OCI-LY1 (cell line): ENCODE measurements at regions not wholly inside any gene's neighbourhood (a gene's known extent, or its start where the extent isn't known, plus 50 kb on each side); places are given as distances from the start of the nearest gene placed in this dataset.

Source experiments
- H2AFZ ChIP-seq: fragments of 200-600 bp; sonication (generic), shearing (Covaris generic); 2 replicates; pipeline ENCODE4 v1.6.0; 2014; ENCODE audit warnings: antibody characterized with exemption, mild to moderate bottlenecking, low read length
- H3F3A ChIP-seq: fragments of 200-600 bp; sonication (generic), shearing (Covaris generic); 2 replicates; pipeline ENCODE4 v1.6.0; 2014; ENCODE audit warnings: mild to moderate bottlenecking, antibody characterized with exemption, low read length, moderate library complexity; ENCODE audit not compliant: insufficient read depth
- H3K27ac ChIP-seq: fragments of 200-600 bp; sonication (generic); 2 replicates; pipeline ENCODE4 v1.5.1; 2014; ENCODE audit warnings: low read length, mixed run types, mild to moderate bottlenecking, low read depth; ENCODE audit not compliant: poor library complexity, severe bottlenecking
- H3K27me3 ChIP-seq: fragments of 200-600 bp; sonication (generic); 2 replicates; pipeline ENCODE4 v1.6.0; 2014; ENCODE audit warnings: antibody characterized with exemption, mild to moderate bottlenecking, low read length, moderate library complexity; ENCODE audit not compliant: insufficient read depth
- H3K36me3 ChIP-seq: fragments of 200-600 bp; sonication (generic); 2 replicates; pipeline ENCODE4 v1.6.1; 2014; ENCODE audit warnings: mild to moderate bottlenecking, antibody characterized with exemption, low read length, moderate library complexity, mixed read lengths; ENCODE audit not compliant: insufficient read depth
- H3K4me1 ChIP-seq: fragments of 200-600 bp; sonication (generic); 2 replicates; pipeline ENCODE4 v1.5.1; 2014; ENCODE audit warnings: mild to moderate bottlenecking, low read length, moderate library complexity; ENCODE audit not compliant: insufficient read depth, severe bottlenecking
- H3K4me2 ChIP-seq: fragments of 200-600 bp; sonication (generic), shearing (Covaris generic); 2 replicates; pipeline ENCODE4 v1.6.1; 2014; ENCODE audit warnings: low read length
- H3K4me3 ChIP-seq: fragments of 200-600 bp; sonication (generic); 2 replicates; pipeline ENCODE4 v1.5.1; 2014; ENCODE audit warnings: low read length, low read depth, mild to moderate bottlenecking, mixed read lengths; ENCODE audit not compliant: poor library complexity, severe bottlenecking
- H3K79me2 ChIP-seq: fragments of 200-600 bp; shearing (Covaris generic); 2 replicates; pipeline ENCODE4 v1.6.1; 2016; ENCODE audit warnings: mixed run types, low read length, mixed read lengths; ENCODE audit not compliant: insufficient read depth
- H3K9ac ChIP-seq: fragments of 200-600 bp; sonication (generic), shearing (Covaris generic); 2 replicates; pipeline ENCODE4 v1.6.1; 2014; ENCODE audit warnings: mild to moderate bottlenecking, low read length, mixed read lengths
- H3K9me2 ChIP-seq: fragments of 200-600 bp; sonication (generic), shearing (Covaris generic); 2 replicates; pipeline ENCODE4 v1.6.1; 2014; ENCODE audit warnings: low read depth, mild to moderate bottlenecking, low read length, mixed read lengths
- H3K9me3 ChIP-seq: fragments of 200-600 bp; shearing (Covaris generic); 2 replicates; pipeline ENCODE4 v1.6.1; 2014; ENCODE audit warnings: low read length, mixed read lengths
- H4K20me1 ChIP-seq: fragments of 200-600 bp; sonication (generic), shearing (Covaris generic); 2 replicates; pipeline ENCODE4 v1.6.0; 2016; ENCODE audit warnings: mild to moderate bottlenecking, low read length; ENCODE audit not compliant: insufficient read depth
- CTCF ChIP-seq: fragments of 200-600 bp; sonication (generic), shearing (Covaris generic); IDR thresholded peaks from 2 replicates; pipeline ENCODE4 v1.5.1; 2017; ENCODE audit warnings: mild to moderate bottlenecking, antibody characterized with exemption, low read length, moderate library complexity, mixed read lengths
- EZH2 ChIP-seq: fragments of 200-600 bp; sonication (generic), shearing (Covaris generic); IDR thresholded peaks from 2 replicates; pipeline ENCODE4 v1.8.0; 2017; ENCODE audit warnings: borderline replicate concordance, mixed run types, mild to moderate bottlenecking, antibody characterized with exemption, low read length, moderate library complexity, mixed read lengths

- Histone ChIP-seq H3K9ac (no peak overlapping the region), H3K9me2 (no peaks in the 10 kb centered on the region), H2AFZ (no peak overlapping the region), H3F3A (no peaks in the 10 kb centered on the region), H3K4me2 (no peak overlapping the region), H3K27ac (no peak overlapping the region), H3K4me1 (no peaks in the 10 kb centered on the region), H3K9me3 (no peaks in the 10 kb centered on the region), H4K20me1 (no peaks in the 10 kb centered on the region), H3K79me2 (no peaks in the 10 kb centered on the region), H3K27me3 (no peaks in the 10 kb centered on the region), H3K36me3 (no peaks in the 10 kb centered on the region), H3K4me3 (no peak overlapping the region)
- no peak for TF ChIP-seq EZH2
- TF ChIP-seq CTCF = peak; percentile 7; the same call in 1 of the 2 replicates
Observed at GRCh38 chr13:34421347-34421719, 520.7 kb upstream of the NBEA start.

- no peaks in the 10 kb centered on the region for H3F3A ChIP-seq
- H2AFZ ChIP-seq = no peak overlapping the region
- H3K9ac ChIP-seq = no peak overlapping the region
- H3K36me3 ChIP-seq = no peaks in the 10 kb centered on the region
- no peaks in the 10 kb centered on the region for H3K79me2 ChIP-seq
- no peaks in the 10 kb centered on the region for H3K9me3 ChIP-seq
- H3K4me3 ChIP-seq = no peak overlapping the region
- no peak overlapping the region for H3K4me2 ChIP-seq
- TF ChIP-seq CTCF = no peak
- TF ChIP-seq EZH2 = no peak
- H3K27ac ChIP-seq = no peak overlapping the region
- no peaks in the 10 kb centered on the region for H3K4me1 ChIP-seq
- H3K9me2 ChIP-seq = no peaks in the 10 kb centered on the region
- H3K27me3 ChIP-seq = no peaks in the 10 kb centered on the region
- H4K20me1 ChIP-seq = no peaks in the 10 kb centered on the region
Observed at GRCh38 chr13:34421858-34422475, 520.1 kb upstream of the NBEA start.

GRCh38 chr13:34422956-34423355 lies 519.1 kb upstream of the NBEA start:
- no peaks in the 10 kb centered on the region for H3K27me3 ChIP-seq
- no peaks in the 10 kb centered on the region for H3K9me3 ChIP-seq
- no peak for TF ChIP-seq CTCF
- TF ChIP-seq EZH2 = no peak
- H3K9ac ChIP-seq = no peak overlapping the region
- no peaks in the 10 kb centered on the region for H3K9me2 ChIP-seq
- H3F3A ChIP-seq = no peaks in the 10 kb centered on the region
- no peaks in the 10 kb centered on the region for H3K79me2 ChIP-seq
- H3K4me2 ChIP-seq = no peak overlapping the region
- no peaks in the 10 kb centered on the region for H4K20me1 ChIP-seq
- no peaks in the 10 kb centered on the region for H3K36me3 ChIP-seq
- H3K4me1 ChIP-seq = no peaks in the 10 kb centered on the region
- no peak overlapping the region for H3K27ac ChIP-seq
- no peak overlapping the region for H3K4me3 ChIP-seq
- H2AFZ ChIP-seq = no peak overlapping the region
